Epithelial cell of proximal tubule (primary cell): ENCODE measurements at regions not wholly inside any gene's neighbourhood (a gene's known extent, or its start where the extent isn't known, plus 50 kb on each side); places are given as distances from the start of the nearest gene placed in this dataset.

ENCODE experiments used
- DNase-seq: peaks from one replicate; pipeline ENCODE4 v3.0.0-alpha.2; 2011; ENCODE audit warnings: low read depth
- H3K4me3 ChIP-seq: 2 replicates; pipeline ENCODE4 v1.5.1; 2011; ENCODE audit warnings: low read depth, mild to moderate bottlenecking, low read length
- TF ChIP-seq, protein P1 (sequence below): conservative IDR thresholded peaks from 2 replicates; pipeline ENCODE4 v1.5.1; 2012; ENCODE audit warnings: low read depth, mild to moderate bottlenecking, low read length

DNA sequence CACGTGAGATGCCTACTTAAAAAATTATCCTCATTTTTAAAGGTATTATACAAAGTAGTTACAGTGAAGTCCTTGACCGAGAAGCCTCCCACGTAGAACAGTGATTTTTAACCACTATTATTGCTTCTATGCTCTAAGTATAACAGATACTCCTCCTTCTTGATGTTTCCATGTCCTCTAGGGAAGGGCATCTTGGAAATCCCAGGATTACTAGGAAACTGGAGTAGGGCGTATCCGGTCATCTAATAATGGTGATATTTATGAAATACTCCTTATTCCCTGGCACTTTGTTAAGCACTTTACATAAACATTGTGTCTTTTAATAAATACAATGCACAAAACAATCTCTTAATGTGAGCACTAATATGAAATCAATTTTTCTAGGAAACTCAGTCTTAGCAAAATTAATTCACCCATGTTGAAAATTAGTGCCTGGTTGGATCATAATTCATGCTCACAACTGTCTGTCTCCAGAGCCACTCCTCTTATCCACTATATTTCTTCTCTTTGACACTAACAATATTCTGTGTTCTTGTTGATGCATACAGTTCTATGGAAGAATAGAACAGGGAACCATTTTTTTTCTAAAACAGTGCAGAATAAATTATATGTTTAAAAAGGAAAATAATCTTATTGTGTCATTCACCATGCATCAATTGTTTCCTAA is 128.6 kb upstream of the SEMA3E start:
- TF ChIP-seq, protein P1, sequence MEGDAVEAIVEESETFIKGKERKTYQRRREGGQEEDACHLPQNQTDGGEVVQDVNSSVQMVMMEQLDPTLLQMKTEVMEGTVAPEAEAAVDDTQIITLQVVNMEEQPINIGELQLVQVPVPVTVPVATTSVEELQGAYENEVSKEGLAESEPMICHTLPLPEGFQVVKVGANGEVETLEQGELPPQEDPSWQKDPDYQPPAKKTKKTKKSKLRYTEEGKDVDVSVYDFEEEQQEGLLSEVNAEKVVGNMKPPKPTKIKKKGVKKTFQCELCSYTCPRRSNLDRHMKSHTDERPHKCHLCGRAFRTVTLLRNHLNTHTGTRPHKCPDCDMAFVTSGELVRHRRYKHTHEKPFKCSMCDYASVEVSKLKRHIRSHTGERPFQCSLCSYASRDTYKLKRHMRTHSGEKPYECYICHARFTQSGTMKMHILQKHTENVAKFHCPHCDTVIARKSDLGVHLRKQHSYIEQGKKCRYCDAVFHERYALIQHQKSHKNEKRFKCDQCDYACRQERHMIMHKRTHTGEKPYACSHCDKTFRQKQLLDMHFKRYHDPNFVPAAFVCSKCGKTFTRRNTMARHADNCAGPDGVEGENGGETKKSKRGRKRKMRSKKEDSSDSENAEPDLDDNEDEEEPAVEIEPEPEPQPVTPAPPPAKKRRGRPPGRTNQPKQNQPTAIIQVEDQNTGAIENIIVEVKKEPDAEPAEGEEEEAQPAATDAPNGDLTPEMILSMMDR: no peak
- no peak overlapping the region for H3K4me3 ChIP-seq
- no peak for DNase-seq

DNA sequence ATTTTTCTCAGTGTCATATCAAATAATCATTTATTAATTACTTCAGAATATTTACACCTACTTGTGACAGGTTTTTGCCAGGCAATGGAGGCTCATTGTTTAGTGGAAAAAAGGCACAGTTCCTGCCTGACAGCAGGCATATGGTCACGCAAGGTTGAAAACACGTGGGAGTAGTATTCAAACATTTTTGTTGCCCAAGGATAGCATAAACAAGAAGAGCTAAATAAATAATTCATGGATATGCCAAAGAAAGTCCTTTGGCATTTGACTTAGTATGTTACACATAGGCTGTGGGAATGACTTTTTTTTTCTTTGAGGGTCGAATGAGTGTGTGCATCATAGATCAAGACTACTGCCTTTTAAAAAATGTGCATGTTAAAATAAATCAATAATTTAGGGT is 120.5 kb upstream of the SEMA3E start:
- no peak for DNase-seq
- TF ChIP-seq, protein P1: no peak
- H3K4me3 ChIP-seq: no peak overlapping the region

DNA sequence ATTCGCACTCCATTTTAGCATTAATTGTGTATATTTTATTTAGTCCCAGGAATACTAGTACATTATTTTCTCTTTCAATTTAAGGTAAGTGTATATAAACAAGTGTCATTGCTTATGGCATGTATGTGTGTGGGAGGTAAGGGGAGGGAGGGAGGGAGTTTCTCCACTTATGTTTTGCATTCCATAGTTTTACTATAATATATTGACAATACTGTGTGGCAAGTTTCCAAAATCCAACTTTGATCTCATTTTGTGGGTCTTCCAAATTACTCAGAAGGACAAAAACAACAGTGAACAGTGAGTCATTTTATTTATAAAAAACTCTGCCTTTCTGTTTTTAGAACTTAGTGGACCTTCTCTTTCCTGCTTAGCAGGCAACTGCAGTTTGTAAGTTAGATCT is 102.3 kb upstream of the SEMA3E start:
- TF ChIP-seq, protein P1: no peak
- no peak for DNase-seq
- H3K4me3 ChIP-seq: no peak overlapping the region

DNA sequence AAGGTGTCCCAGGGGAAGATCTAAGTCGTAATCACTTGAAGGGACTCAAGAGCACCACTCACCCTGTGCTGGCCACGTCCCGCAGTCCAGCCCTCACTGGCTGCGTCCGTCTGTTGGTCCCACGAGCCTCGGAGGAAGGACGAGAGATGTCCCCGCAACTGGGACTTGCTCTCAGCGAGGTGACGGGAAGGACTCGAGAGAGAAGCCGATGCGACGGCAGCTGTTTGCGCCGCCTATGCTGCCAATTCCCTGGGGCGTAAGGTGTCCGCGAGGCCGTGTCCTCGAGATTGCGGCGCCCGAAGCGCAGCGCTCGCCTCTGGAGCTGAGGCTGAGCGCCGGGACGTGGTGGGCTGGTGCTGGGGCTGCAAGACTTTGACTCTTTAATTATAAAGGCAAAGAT is 100.6 kb upstream of the SEMA3E start:
- TF ChIP-seq, protein P1: no peak
- no peak overlapping the region for H3K4me3 ChIP-seq
- no peak for DNase-seq

DNA sequence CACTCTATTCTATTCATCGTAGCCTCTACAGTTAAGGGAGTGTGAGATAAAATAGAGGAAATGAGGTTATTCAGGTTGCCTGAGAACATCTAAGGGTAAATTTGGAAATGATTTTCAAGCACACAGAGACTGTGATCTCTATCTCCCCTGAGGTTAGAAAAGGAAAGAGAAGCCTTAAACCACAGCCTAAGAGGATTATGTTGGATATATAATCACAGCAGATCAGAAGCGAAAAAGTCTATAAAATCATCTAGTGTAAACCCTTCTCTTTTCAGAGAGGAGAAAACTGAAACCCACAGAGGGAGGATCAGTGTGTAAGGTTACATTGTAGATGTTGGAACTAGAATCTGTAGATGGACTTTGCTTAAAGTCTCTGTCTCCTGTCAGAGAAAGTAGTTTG is 90.6 kb upstream of the SEMA3E start:
- no peak overlapping the region for H3K4me3 ChIP-seq
- DNase-seq: no peak
- TF ChIP-seq, protein P1: no peak

DNA sequence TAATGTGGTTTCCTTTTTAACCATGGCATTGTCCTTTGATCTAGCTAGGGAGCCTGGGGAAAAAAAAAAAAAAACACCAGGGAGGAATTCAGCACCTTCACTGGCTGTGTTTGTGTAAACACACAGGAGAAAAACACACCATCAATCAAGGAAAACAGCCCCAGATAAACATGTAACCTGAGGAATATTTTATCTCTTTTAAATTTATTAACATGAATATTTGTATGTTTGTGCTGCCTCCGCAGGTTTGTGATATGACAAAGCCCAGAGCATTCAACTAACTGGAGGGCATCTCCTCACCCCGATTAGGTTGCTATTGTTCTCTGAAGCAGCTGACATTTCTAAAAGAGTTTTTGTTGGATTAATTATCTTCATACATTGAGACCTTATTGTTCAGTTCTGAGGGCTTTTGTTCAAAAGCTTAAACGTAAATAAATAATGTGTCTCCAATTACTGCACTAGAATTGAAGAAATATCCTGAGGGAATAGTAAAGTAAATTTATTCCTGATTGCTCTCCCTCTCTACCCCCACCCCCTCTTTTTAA is 89.4 kb upstream of the SEMA3E start:
- TF ChIP-seq, protein P1: no peak
- no peak for DNase-seq
- H3K4me3 ChIP-seq: no peak overlapping the region

DNA sequence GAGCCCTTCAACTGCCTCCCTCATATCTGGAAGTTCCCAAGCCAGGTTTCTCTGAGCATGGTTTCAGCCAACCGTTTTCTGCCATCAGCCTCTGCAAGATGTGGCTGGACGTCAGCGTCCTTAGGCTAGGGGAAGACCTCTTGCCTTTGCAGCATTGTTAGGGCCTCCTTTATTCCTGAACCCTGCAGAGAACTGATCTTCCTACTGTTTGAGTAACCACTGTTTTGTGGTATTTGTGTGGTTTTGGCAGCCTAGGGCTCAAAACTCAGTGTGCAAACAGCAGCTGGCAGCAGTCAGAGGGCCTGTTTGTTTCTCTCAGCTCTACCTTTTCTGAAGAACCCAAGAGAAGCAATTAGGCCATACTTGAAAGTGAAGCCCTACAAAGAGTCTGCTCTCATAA is 83.4 kb upstream of the SEMA3E start:
- TF ChIP-seq, protein P1: no peak
- DNase-seq: no peak
- H3K4me3 ChIP-seq: no peak overlapping the region
